NB4 (cell line): ENCODE measurements at regions not wholly inside any gene's neighbourhood (a gene's known extent, or its start where the extent isn't known, plus 50 kb on each side); places are given as distances from the start of the nearest gene placed in this dataset.

Experiments used
- MYC ChIP-seq: IDR thresholded peaks from 2 replicates; pipeline ENCODE4 v1.6.1; 2011; ENCODE audit warnings: low read depth, low read length
- POLR2A ChIP-seq: IDR thresholded peaks from 2 replicates; pipeline ENCODE4 v1.6.1; 2011; ENCODE audit warnings: mild to moderate bottlenecking; ENCODE audit not compliant: insufficient read length; ENCODE audit errors: extremely low read depth
- TF ChIP-seq, protein P1 (sequence below): IDR thresholded peaks from one replicate; pipeline ENCODE4 v1.5.1; 2012; ENCODE audit warnings: low read depth, low read length
- TF ChIP-seq, protein P2 (sequence below): IDR thresholded peaks from 2 replicates; pipeline ENCODE4 v1.6.1; 2011; ENCODE audit warnings: low read depth, low read length

DNA sequence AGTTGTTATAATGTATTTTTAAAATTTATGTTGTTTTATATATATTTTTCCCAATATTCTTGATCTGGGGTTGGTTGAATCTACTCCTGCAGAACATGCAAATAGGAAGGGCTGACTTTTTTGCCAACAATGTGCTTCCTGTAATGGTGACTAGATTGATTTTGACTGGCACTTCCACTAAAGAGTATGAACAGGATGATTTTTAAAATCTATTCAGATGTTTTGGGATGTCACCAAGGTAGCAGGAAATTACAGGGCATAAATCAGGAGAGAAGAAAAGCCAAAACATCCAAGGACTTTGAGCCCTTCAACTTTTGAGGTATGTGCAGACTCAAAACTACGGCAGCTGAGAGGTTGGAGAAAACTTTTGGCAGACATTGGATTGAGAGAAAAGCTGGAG, 1047.6 kb downstream of the SLITRK5 start:
- TF ChIP-seq, protein P1, sequence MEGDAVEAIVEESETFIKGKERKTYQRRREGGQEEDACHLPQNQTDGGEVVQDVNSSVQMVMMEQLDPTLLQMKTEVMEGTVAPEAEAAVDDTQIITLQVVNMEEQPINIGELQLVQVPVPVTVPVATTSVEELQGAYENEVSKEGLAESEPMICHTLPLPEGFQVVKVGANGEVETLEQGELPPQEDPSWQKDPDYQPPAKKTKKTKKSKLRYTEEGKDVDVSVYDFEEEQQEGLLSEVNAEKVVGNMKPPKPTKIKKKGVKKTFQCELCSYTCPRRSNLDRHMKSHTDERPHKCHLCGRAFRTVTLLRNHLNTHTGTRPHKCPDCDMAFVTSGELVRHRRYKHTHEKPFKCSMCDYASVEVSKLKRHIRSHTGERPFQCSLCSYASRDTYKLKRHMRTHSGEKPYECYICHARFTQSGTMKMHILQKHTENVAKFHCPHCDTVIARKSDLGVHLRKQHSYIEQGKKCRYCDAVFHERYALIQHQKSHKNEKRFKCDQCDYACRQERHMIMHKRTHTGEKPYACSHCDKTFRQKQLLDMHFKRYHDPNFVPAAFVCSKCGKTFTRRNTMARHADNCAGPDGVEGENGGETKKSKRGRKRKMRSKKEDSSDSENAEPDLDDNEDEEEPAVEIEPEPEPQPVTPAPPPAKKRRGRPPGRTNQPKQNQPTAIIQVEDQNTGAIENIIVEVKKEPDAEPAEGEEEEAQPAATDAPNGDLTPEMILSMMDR, result no peak
- TF ChIP-seq, protein P2, sequence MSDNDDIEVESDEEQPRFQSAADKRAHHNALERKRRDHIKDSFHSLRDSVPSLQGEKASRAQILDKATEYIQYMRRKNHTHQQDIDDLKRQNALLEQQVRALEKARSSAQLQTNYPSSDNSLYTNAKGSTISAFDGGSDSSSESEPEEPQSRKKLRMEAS, result no peak
- TF ChIP-seq MYC (no peak), POLR2A (no peak)
